Peyer's patch (tissue), 4 donors: ENCODE measurements at regions not wholly inside any gene's neighbourhood (a gene's known extent, or its start where the extent isn't known, plus 50 kb on each side); places are given as distances from the start of the nearest gene placed in this dataset.

Source experiments
- CTCF ChIP-seq, 6 experiments: fragments of 450-650 bp in 4 of 6; fragments of 200-600 bp in 2 of 6; sonication (generic) in 1 of 6; IDR thresholded peaks; one replicate each; pipeline ENCODE4 v1.5.1; 2017 to 2019; ENCODE audit warnings: antibody characterized with exemption in 6 of 6, mild to moderate bottlenecking in 3 of 6, moderate library complexity in 1 of 6
- POLR2A ChIP-seq, 2 donors: fragments of 450-650 bp; IDR thresholded peaks; one replicate each; pipeline ENCODE4 v1.5.1; 2017; ENCODE audit warnings: antibody characterized with exemption in 2 of 2, mild to moderate bottlenecking in 2 of 2, moderate library complexity in 2 of 2

- TF ChIP-seq CTCF (IDR thresholded peaks at IDR 0.05) = no peak
- TF ChIP-seq POLR2A (IDR thresholded peaks at IDR 0.05) = no peak
Measured at GRCh38 chr14:104277416-104278213, 139.2 kb downstream of the KIF26A start.
